Dedifferentiated amniotic fluid mesenchymal stem cell (primary cell): ENCODE measurements at regions not wholly inside any gene's neighbourhood (a gene's known extent, or its start where the extent isn't known, plus 50 kb on each side); places are given as distances from the start of the nearest gene placed in this dataset.
"Not testable (repeated sequence)": the region's sequence is repeated elsewhere in the genome, so short reads cannot be mapped to it uniquely, and the experiment has no call there.

ENCODE experiments used
- DNase-seq: peaks from one replicate; pipeline ENCODE4 v3.0.0-alpha.2; 2016; ENCODE audit errors: extremely low spot score

DNA sequence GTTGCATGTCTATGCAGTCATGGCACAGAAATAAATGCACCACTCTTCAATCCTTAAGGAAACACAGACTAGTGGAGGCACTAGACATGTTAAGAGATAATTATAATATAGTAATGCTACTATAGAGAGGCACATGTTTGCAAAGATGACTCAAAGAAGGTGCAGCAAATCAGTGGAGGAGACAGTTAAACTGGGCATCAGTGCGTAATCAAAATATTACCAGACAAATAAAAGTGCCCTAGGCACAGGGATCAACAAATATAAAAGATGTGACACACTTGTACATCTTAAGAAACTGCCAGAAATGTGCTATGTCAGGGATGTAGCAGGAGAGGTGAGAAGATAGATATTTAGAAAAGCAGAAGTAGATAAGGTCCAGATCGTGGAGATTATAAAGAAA lies 642.1 kb downstream of the SLCO4C1 start:
- no peak for DNase-seq

DNA sequence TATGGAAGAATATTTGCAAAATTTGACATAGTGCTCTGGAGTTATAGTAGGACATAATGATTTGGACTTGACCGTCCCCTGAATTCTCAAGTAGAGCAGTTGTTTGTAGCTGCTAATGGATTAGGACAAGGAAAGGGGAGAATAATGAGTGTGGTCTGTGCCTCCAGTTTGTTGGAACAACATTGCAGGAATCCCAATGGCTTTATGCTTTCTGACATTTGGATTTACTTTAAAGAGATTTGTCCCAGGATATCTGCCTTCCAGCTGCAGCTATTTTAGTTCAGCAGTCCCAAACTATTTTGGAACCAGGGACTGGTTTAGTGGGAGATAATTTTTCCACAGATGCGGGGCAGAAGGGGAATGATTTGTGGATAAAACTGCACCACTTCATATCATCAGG lies 648.2 kb downstream of the SLCO4C1 start:
- no peak for DNase-seq

GRCh38 chr5:101643794-101644193 lies 652.3 kb downstream of the SLCO4C1 start:
- DNase-seq = no peak

DNA sequence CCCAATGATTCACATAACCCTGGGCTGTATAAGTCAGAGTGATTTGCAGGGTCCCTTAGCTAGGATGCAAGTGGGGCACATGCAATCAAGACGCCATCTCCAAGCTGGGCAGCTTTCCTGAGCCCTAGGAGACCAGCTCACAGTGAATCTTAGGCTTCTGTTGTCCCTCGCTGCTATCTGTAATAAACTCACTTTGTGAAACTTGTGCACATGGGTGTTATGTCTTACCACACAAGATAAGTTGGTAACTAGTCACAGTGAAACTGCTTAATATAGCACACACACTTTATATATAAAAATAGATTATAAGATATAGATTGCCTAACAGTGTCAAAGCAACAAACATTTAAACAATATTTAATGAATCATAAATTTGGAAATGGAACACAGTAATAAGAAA lies 658.5 kb downstream of the SLCO4C1 start:
- DNase-seq = no peak

DNA sequence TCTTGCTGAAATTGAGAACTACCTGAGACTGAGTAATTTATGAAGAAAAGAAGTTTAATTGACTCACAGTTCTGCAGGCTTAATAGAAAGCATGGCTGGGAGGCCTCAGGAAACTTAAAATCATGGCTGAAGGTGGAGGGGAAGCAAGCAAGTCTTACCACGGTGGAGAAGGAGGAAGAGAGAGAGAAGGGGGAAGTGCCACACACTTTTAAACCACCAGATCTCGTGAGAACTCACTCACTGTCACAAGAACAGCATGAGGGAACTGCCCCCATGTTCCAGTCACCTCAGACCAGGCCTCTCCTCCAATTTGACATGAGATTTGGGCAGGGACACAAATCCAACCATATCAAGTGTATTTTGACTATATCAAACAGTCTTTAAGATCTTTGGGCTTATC lies 668.3 kb downstream of the SLCO4C1 start:
- not testable (repeated sequence) for DNase-seq

GRCh38 chr5:101626572-101626971 lies 669.5 kb downstream of the SLCO4C1 start:
- no peak for DNase-seq

- DNase-seq = no peak
Observed at GRCh38 chr5:101611039-101611438, 685.0 kb downstream of the SLCO4C1 start.

DNA sequence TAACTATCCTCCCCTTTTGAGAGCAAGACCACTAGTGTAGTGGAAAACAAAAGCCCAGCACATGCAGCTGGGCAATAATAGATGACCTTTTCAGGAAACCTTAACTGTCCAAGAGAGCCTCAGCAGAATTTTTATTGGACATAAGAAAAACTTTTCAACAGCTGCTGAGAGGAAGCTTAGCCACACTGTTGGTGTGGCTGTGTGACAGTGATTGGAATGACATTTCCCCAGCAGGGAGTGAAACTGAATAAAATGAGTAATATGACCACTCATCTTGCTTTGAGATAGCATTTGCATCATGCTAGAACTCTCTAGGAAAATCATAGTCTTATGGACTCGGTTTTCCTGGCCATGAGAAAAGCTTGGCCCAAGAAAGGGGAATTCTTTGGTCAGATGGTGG lies 687.8 kb downstream of the SLCO4C1 start:
- no peak for DNase-seq

GRCh38 chr5:101605700-101606099 lies 690.4 kb downstream of the SLCO4C1 start:
- DNase-seq = no peak

DNA sequence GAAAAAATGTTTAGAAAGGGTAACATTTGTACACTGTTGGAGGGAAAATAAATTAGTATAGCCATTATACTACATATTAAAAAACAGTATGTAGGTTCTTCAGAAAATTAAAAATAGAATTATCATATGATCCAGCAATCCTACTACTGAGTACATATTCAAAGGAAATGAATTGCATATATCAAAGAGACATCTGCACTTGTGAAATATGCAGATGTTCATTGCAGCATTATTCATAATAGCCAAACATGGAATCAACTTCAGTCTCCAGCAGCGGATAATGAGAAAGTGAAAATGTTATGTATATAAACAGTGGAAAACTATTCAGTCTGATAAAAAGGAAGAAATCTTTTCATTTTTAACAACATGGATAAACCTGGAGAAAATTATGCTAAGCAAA lies 695.5 kb downstream of the SLCO4C1 start:
- DNase-seq = no peak

DNA sequence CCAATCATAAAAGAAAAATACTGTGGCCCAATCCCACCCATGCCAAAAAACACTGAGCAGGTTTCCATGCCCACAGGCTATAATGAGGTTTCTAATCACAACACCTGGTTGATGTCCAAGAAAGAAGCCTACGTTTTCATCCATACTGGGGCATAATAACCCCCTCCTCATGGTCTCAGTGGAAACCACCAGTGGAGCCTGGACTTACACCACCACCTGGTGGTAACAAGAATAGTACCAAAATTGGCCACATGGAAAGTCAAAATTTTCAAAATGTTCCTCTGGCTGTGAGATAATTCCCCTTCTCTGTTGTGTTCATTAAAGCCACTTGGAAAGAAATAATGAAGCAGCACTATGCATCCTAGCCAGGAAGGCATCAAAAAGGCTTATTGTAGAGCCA lies 687.3 kb upstream of the ST8SIA4 start:
- DNase-seq = no peak

DNA sequence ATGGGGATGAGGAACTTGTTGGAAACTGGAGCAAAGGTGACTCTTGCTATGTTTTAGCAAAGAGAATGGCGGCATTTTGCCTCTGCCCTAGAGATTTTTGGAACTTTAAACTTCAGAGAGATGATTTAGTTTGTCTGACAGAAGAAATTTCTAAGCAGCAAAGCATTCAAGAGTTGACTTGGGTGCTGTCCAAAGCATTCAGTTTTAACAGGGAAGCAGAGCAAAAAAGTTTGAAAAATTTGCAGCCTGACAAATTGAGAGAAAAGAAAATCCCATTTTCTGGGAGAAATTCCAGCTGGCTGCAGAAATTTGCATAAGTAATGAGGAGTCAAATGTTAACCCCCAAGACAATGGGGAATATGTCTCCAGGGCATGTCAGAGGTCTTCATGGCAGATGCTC lies 682.3 kb upstream of the ST8SIA4 start:
- no peak for DNase-seq

GRCh38 chr5:101580591-101580990 lies 677.5 kb upstream of the ST8SIA4 start:
- no peak for DNase-seq

- DNase-seq = no peak
Observed at GRCh38 chr5:101574017-101574416, 670.9 kb upstream of the ST8SIA4 start.

GRCh38 chr5:101561018-101561417 lies 657.9 kb upstream of the ST8SIA4 start:
- no peak for DNase-seq

DNA sequence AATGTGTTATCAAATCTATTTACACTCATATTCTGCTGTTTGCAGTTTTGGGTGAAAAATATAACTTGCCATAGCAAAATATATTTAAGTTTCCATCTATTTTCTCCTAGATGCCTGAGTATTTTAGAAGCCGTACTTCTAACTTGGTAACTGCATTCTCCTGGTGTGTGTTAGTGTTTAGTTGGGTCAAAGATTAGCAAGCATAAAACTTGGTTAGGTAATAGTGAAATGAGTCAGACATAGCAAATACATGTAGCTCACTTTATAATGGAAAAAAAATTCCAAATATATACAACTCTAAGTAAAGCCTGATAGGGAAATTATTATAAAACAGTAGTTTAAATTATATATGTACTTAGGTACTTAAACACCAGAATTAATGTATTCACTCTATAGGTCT lies 640.7 kb upstream of the ST8SIA4 start:
- no peak for DNase-seq

DNA sequence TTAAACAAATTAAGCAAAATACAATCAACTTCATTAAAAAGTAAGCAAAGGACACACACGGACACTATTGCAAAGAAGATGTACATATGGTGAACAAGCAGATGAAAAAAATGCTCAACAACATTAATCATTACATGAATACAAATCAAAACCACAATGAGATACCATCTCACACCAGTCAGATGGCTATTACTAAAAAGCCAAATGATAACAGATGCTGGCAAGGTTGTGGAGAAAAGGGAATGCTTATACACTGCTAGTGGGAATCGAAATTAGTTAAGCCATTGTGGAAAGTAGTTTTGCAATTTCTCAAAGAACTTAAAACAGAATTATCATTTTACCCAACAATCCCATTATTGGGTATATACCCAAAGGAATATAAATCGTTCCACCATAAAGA lies 636.2 kb upstream of the ST8SIA4 start:
- DNase-seq = no peak

GRCh38 chr5:101535626-101536025 lies 632.5 kb upstream of the ST8SIA4 start:
- no peak for DNase-seq

GRCh38 chr5:101534491-101535110 lies 631.5 kb upstream of the ST8SIA4 start:
- DNase-seq = no peak

- no peak for DNase-seq
Observed at GRCh38 chr5:101532430-101532829, 629.3 kb upstream of the ST8SIA4 start.

- no peak for DNase-seq
Observed at GRCh38 chr5:101531026-101531425, 627.9 kb upstream of the ST8SIA4 start.

DNA sequence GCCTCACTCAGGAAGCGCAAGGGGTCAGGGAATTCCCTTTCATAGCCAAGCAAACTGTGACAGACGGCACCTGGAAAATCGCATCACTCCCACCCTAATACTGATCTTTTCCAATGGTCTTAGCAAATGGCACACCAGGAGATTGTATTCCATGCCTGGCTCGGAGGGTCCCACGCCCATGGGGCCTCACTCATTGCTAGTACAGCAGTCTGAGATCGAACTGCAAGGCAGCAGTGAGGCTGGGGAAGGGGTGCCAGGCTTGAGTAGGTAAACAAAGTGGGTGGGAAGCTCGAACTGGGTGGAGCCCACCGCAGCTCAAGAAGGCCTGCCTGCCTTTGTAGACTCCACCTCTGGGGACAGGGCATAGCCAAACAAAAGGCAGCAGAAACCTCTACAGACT lies 626.0 kb upstream of the ST8SIA4 start:
- DNase-seq = not testable (repeated sequence)

- no peak for DNase-seq
Observed at GRCh38 chr5:101520417-101520816, 617.3 kb upstream of the ST8SIA4 start.

DNA sequence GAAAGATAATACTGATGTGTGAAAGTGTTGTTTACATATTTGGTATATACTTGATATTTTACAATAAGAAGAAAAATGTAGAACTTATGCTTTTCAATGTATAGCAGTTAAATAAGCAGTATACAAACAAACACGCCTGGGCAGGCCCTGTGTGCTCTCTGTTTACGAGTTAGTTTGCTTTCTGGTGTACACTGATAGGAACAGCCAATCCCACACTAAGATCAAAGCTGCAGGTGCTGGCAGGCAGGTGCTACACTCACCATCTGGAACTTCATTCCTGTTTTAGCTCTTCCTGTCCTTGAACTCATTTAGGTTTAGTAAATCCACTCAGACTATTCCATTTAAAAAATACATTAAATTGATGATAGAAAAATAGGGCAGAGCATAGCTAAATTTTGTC lies 614.7 kb upstream of the ST8SIA4 start:
- no peak for DNase-seq
